GM19043 (cell line): ENCODE measurements at regions not wholly inside any gene's neighbourhood (a gene's known extent, or its start where the extent isn't known, plus 50 kb on each side); places are given as distances from the start of the nearest gene placed in this dataset.
A peak's percentile ranks its signal among the peaks of the same experiment; 100 is the strongest.
"Not testable (repeated sequence)": the region's sequence is repeated elsewhere in the genome, so short reads cannot be mapped to it uniquely, and the experiment has no call there.

ENCODE experiments used
- ATAC-seq: cut with Tn5 transposase; IDR thresholded peaks from one replicate; pipeline ENCODE4 v1.9.1; 2021; ENCODE audit warnings: low read depth; ENCODE audit not compliant: unreplicated experiment

- ATAC-seq = no peak
Measured at GRCh38 chr18:64765908-64766307, 617.0 kb upstream of the LINC00305 start.

GRCh38 chr18:64752707-64753106 is 603.8 kb upstream of the LINC00305 start:
- ATAC-seq = no peak

GRCh38 chr18:64749884-64750283 is 601.0 kb upstream of the LINC00305 start:
- no peak for ATAC-seq

DNA sequence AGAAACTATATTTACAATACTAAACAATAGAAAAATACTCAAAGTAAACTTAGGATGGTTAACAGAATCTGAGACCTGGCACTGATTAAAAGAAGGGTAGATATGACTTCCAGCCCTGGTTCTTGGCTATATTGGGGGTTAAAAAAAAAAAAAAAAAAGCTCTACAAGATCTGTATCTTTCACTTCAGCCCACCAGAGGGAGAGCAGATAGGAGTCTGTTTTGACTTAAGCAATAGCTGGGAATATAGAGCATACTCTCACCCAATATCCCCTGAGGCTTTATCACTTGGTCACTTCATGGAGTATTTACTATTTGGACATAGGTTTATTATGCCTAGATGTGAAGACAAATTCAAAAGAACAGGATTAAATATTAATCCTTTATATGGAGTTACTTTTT is 598.9 kb upstream of the LINC00305 start:
- no peak for ATAC-seq

DNA sequence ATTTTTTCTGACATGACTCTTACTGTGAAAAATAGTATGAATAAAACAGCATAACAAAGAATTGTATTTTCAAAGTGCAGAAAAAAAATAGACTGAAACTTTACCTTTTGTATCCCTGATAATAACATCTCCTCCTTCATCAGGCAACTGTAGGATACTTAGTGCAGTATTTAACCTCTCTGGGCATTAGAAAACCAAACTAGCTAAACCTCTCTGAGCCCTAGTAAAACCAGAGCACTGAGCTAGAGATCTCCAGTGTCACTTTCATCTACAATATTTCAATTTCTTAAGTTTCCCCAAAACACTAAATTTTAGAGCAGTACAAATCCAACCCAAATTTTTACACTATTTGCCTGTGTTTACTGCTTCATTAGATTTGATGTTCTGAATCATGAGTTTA is 594.0 kb upstream of the LINC00305 start:
- no peak for ATAC-seq

- ATAC-seq = no peak
Measured at GRCh38 chr18:64734063-64734462, 585.2 kb upstream of the LINC00305 start.

GRCh38 chr18:64725657-64726056 is 576.8 kb upstream of the LINC00305 start:
- not testable (repeated sequence) for ATAC-seq

GRCh38 chr18:64720781-64721464 is 572.0 kb upstream of the LINC00305 start:
- ATAC-seq = no peak

DNA sequence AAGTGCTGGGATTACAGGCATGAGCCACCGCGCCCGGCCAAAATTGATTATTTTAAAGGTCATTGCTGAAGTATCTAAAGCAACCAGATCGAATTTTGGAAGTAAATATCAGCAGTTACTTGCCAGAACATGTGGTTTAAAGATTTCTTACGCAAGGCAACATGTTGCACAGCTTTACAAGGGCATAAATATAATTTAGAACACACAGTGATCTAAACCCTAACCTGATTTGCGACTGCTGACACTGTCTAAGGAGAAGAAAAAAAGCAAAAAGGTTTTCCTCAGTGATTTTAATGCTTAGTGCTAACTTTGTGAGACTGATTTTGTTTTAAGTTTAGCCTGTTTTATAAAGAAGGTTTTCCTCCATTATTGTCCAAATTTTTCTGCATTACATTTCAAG is 569.9 kb upstream of the LINC00305 start:
- no peak for ATAC-seq

GRCh38 chr18:64717026-64717425 is 568.1 kb upstream of the LINC00305 start:
- ATAC-seq = no peak

GRCh38 chr18:64714086-64714485 is 565.2 kb upstream of the LINC00305 start:
- no peak for ATAC-seq

- ATAC-seq = peak; percentile 98
Measured at GRCh38 chr18:64713284-64713683, 564.4 kb upstream of the LINC00305 start.

DNA sequence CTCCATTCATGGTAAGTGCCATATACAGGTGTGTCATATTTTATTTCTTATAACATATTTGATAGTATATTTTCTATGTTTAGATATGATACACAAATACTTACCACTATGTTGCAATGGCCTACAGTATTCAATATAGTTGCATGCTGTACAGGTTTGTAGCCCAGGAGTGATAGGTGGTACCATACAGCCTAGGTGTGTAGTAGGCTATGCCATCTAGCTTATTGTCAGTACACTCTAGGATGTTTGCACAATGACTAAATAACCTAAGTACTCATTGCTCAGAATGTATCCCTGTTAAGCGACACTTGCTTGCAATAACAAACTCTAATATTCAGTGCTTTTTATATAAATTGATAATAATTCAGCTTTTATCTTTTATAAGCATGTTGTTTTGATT is 563.1 kb upstream of the LINC00305 start:
- no peak for ATAC-seq

DNA sequence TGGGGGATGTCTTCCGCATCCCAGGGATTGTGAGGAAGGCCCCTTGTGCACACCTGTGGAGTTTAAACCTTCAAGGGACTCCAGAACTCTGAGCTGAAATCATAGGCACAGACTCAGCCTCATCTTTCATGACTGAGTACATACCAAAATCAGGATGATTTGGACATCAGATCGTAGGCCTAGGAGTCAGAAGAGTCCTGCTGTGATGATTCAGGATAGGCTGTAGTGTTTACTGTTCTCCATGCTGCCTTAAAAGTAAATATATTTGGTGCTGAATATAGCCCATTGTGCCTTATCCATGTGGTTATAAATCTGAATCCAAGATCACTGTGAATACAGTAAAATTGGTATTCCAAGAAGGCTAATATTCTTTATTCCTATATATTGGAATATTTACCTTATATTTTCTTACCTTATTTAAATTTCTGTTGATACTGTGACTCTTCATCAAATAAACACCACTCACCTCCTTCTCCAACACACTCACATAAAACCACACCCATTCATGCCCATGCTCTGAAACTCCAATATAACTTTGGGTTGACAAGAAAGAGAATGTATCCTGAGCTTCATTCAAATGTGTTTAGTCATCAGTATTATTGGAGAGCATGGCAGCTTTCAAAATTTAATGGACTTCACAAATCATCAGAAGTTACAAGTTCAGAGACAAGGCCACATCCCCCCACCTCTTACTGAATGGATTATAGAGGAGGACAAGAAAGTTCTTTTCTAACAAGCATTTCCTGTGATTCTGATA is 561.4 kb upstream of the LINC00305 start:
- no peak for ATAC-seq

DNA sequence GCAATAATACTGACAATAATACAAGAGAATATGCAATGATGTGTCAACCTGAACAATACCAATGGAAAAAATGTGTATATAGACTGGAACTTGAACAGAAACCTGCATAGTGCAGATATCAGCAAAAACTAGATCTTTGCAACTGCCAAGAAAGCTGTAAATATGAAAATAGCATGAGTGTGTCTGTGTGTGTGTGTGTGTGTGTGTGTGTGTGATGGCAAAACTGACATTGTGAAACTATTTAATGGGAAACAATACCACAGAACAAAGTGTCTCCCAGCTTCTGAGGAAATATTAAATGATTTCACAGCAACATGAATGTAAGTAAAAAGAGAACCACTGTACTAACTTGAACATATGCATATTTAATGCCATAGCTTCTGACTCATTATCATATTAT is 558.2 kb upstream of the LINC00305 start:
- ATAC-seq = no peak

GRCh38 chr18:64699081-64699480 is 550.2 kb upstream of the LINC00305 start:
- no peak for ATAC-seq

DNA sequence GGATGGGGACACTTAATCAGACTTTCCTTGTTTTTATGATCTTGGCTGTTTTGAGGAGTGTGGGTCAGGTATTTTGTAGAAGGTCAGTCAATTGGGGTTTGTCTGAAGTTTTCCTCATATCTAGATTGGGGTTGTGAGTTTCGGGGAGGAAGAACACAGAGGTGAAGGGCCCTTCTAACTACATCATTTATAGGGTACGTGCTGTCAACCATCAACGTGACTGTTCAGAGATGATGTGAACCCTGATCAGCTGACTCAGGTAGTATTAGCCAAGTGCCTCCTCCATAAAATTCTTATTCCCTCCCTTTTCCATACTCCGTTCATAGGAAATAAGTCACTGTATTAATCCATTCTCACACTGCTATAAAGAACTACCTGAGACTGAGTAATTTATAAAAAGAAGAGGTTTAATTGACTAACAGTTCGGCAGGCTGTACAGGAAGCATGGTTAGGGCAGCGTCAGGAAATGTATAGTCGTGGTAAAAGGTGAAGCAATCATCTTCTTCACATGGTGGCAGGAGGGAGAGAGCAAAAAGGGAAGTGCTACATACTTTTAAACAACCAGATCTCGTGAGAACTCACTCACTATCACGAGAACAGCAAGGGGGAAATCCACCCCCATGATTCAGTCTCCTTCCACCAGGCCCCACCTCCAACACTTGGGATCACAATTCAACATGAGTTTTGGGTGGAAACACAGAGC is 547.1 kb upstream of the LINC00305 start:
- no peak for ATAC-seq

DNA sequence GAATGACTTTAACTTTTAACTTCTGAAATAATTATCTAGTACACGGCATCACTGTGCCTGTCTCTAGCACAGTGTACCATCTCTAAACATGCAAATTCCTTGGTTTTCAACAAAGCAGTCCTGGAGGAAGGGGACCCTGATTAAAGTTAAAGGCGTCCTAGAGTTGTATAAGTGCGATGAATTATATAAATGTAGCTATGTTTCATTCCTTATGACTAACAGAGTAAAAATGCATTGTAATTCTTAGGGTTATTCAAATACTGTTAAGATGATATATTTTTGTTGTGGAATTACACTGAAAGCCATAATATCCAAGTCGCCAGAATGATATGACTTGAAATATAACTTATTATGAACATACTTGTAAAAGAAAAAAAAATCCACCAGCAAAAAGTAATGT is 544.9 kb upstream of the LINC00305 start:
- no peak for ATAC-seq

GRCh38 chr18:64692826-64693225 is 543.9 kb upstream of the LINC00305 start:
- no peak for ATAC-seq

DNA sequence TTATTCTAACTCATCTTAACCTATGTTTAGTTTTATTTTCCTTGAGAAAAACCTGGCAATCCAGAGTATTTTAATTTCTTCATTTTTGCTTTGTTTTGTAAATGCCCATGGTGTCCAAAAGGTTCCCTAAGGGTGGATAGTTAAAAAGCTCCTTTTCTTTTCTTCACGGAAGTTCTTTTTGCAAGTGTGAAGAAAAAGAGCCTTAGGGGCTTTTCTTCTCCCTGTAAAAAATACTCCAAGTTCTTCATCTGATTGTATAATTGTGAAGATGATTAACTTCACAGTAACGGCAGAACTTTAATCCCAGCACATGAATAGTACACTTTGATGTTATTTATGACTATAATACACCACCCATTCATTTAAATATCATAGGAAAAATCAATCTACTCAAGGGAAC is 530.2 kb upstream of the LINC00305 start:
- ATAC-seq = no peak

DNA sequence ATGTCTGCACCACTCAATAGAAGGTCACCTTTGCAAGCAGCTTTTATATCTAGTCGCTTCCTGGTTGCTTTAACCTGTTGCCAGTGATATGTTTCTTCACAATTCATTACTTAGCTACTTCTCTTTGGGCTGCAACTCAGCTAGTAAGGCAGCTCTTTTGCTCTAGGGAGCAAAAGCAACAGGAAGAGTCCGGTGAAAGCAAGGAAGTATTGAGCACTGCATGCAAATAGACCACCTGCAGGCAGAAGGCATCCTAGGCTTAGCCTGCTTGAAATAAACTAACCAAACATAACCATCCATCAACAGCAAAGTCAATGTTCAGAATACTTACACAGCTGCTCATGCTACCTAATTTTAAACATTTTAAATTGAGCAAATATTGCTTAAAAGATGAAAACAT is 529.2 kb upstream of the LINC00305 start:
- no peak for ATAC-seq

DNA sequence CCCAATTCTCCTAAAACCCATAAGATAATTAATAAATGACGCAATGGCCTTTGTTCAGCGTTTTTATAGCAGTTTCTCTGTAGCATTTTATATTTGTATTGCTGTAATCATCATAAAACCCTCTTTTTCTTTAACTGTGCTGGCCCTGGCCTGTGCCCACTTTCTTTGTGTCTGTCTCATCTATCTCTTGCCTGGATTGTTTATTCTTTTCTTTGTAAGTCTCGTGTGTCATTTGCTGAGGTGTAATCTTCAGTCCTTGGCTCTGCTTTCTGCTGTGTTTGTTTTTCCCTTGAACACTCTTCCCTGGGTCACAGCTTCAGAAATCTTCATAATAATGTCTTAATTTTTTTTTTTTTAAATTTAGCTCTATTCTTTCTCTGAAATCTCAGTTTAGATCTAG is 525.8 kb upstream of the LINC00305 start:
- no peak for ATAC-seq
